Inferior parietal cortex (tissue), 1 donor: ENCODE measurements at regions not wholly inside any gene's neighbourhood (a gene's known extent, or its start where the extent isn't known, plus 50 kb on each side); places are given as distances from the start of the nearest gene placed in this dataset.
"Not testable (repeated sequence)": the region's sequence is repeated elsewhere in the genome, so short reads cannot be mapped to it uniquely, and the experiment has no call there.

Source experiments
- DNase-seq: peaks from one replicate; pipeline ENCODE4 v3.0.0-alpha.2; 2016; ENCODE audit errors: extremely low spot score

GRCh38 chr16:87200637-87201036, 116.6 kb downstream of the C16orf95 start:
- no peak for DNase-seq

- peak; percentile 32 for DNase-seq
Measured at GRCh38 chr16:87201052-87201451, 116.1 kb downstream of the C16orf95 start.

- no peak for DNase-seq
Measured at GRCh38 chr16:87201790-87202189, 115.4 kb downstream of the C16orf95 start.

- DNase-seq = no peak
Measured at GRCh38 chr16:87202346-87202745, 114.8 kb downstream of the C16orf95 start.

GRCh38 chr16:87203060-87203656, 114.0 kb downstream of the C16orf95 start:
- peak; percentile 43 for DNase-seq

- DNase-seq = no peak
Measured at GRCh38 chr16:87206646-87207451, 110.3 kb downstream of the C16orf95 start.

GRCh38 chr16:87207509-87207908, 109.7 kb downstream of the C16orf95 start:
- no peak for DNase-seq

GRCh38 chr16:87207965-87208364, 109.2 kb downstream of the C16orf95 start:
- DNase-seq = no peak

GRCh38 chr16:87208968-87209367, 108.2 kb downstream of the C16orf95 start:
- not testable (repeated sequence) for DNase-seq

- no peak for DNase-seq
Measured at GRCh38 chr16:87209808-87210512, 107.2 kb downstream of the C16orf95 start.

GRCh38 chr16:87210894-87211293, 106.3 kb downstream of the C16orf95 start:
- DNase-seq = no peak

GRCh38 chr16:87212026-87212425, 105.2 kb downstream of the C16orf95 start:
- DNase-seq = no peak

GRCh38 chr16:87213536-87213935, 103.7 kb downstream of the C16orf95 start:
- no peak for DNase-seq

- DNase-seq = no peak
Measured at GRCh38 chr16:87216148-87216840, 100.9 kb downstream of the C16orf95 start.

GRCh38 chr16:87216841-87217275, 100.3 kb downstream of the C16orf95 start:
- no peak for DNase-seq

- DNase-seq = not testable (repeated sequence)
Measured at GRCh38 chr16:87217802-87218201, 99.4 kb downstream of the C16orf95 start.

GRCh38 chr16:87218281-87219055, 98.7 kb downstream of the C16orf95 start:
- no peak for DNase-seq

- no peak for DNase-seq
Measured at GRCh38 chr16:87219287-87219909, 97.8 kb downstream of the C16orf95 start.

- DNase-seq = no peak
Measured at GRCh38 chr16:87221633-87222032, 95.6 kb downstream of the C16orf95 start.

GRCh38 chr16:87222335-87222734, 94.9 kb downstream of the C16orf95 start:
- no peak for DNase-seq
